ENCODE measurements at regions not wholly inside any gene's neighbourhood (a gene's known extent, or its start where the extent isn't known, plus 50 kb on each side); places are given as distances from the start of the nearest gene placed in this dataset.

GRCh38 chr12:65598688-65599087 is 225.6 kb upstream of the HMGA2 start:
- no peaks in the 10 kb centered on the region for H3K27me3 Mint-ChIP-seq (ENCODE audit: low read depth)
- H3K4me1 Mint-ChIP-seq, result peaks cover 53% of the 10 kb centered on the region
- no peak overlapping the region for H3K4me3 Mint-ChIP-seq
- no peak overlapping the region for H3K27ac Mint-ChIP-seq
- no peak for TF ChIP-seq ZBTB43 (CRISPR knock-in tag; IDR thresholded peaks at IDR 0.05)
- no peak for TF ChIP-seq NR3C1 (CRISPR knock-in tag; conservative IDR thresholded peaks at IDR 0.05; ENCODE audit: low read depth)
- TF ChIP-seq IRF2 (CRISPR knock-in tag; IDR thresholded peaks at IDR 0.05; ENCODE audit: borderline replicate concordance, low read depth), result no peak
- no peak for TF ChIP-seq FOXP1 (CRISPR knock-in tag; IDR thresholded peaks at IDR 0.05; ENCODE audit: borderline replicate concordance)
- TF ChIP-seq SMAD3 (CRISPR knock-in tag; IDR thresholded peaks at IDR 0.05; ENCODE audit: borderline replicate concordance), result no peak
- no peak for TF ChIP-seq GABPB1 (CRISPR knock-in tag; IDR thresholded peaks at IDR 0.05)
- no peak for TF ChIP-seq JAZF1 (CRISPR knock-in tag; IDR thresholded peaks at IDR 0.05)
- no peak for TF ChIP-seq ATF1 (CRISPR knock-in tag; IDR thresholded peaks at IDR 0.05)
- TF ChIP-seq CREM (CRISPR knock-in tag; IDR thresholded peaks at IDR 0.05), result no peak
- TF ChIP-seq OVOL2 (CRISPR knock-in tag; IDR thresholded peaks at IDR 0.05; ENCODE audit: borderline replicate concordance), result no peak
- TF ChIP-seq E2F1 (CRISPR knock-in tag; IDR thresholded peaks at IDR 0.05), result no peak
- DNase-seq (ENCODE audit: low spot score) (no peak), ATAC-seq (peak; percentile 69)
- ChIA-PET POLR2A (no interaction called here), CTCF (no interaction called here)
- no peaks in the 10 kb centered on the region for H3K36me3 Mint-ChIP-seq
- no peaks in the 10 kb centered on the region for H3K9me3 Mint-ChIP-seq

- ChIA-PET POLR2A (interaction anchor here (0.6 to 1.5 kb wide), 3 partner anchors 8 to 433 kb away, joined by 3 to 5 read pairs (median 3); no protein-coding TSS in a partner anchor), CTCF (interaction anchor here (0.6 to 2.3 kb wide), 53 partner anchors 8 to 651 kb away, joined by 3 to 26 read pairs (median 4); partner anchors contain the start of gene HMGA2)
- no peaks in the 10 kb centered on the region for H3K36me3 Mint-ChIP-seq
- peaks cover 31% of the 10 kb centered on the region for H3K4me1 Mint-ChIP-seq
- no peak overlapping the region for H3K4me3 Mint-ChIP-seq
- TF ChIP-seq TEAD1 (CRISPR knock-in tag; IDR thresholded peaks at IDR 0.05), result no peak
- TF ChIP-seq SMAD3 (CRISPR knock-in tag; IDR thresholded peaks at IDR 0.05; ENCODE audit: borderline replicate concordance), result no peak
- TF ChIP-seq SP1 (CRISPR knock-in tag; conservative IDR thresholded peaks at IDR 0.05), result no peak
- TF ChIP-seq ZNF263 (CRISPR knock-in tag; IDR thresholded peaks at IDR 0.05; ENCODE audit: low read depth), result no peak
- TF ChIP-seq RORB (CRISPR knock-in tag; IDR thresholded peaks at IDR 0.05), result no peak
- TF ChIP-seq GABPB1 (CRISPR knock-in tag; IDR thresholded peaks at IDR 0.05), result no peak
- no peak for TF ChIP-seq MXD4 (CRISPR knock-in tag; IDR thresholded peaks at IDR 0.05; ENCODE audit: borderline replicate concordance)
- no peak for TF ChIP-seq E2F5 (CRISPR knock-in tag; IDR thresholded peaks at IDR 0.05)
- ATAC-seq, result no peak
- peaks cover under 1% of the 10 kb centered on the region; the same call in 1 of the 2 replicates for H3K9me3 Mint-ChIP-seq
- H3K27me3 Mint-ChIP-seq (ENCODE audit: low read depth), result no peaks in the 10 kb centered on the region
- DNase-seq (ENCODE audit: low spot score), result no peak
- H3K27ac Mint-ChIP-seq, result no peak overlapping the region
These were observed 222.1 kb upstream of the HMGA2 start for GRCh38 chr12:65602253-65602609.

- DNase-seq (ENCODE audit: low spot score) (peak; percentile 77), ATAC-seq (peak; percentile 91)
- peaks cover 3% of the 10 kb centered on the region for H3K36me3 Mint-ChIP-seq
- peaks cover 6% of the 10 kb centered on the region for H3K9me3 Mint-ChIP-seq
- ChIA-PET POLR2A (interaction anchor here (0.6 to 1.5 kb wide), 3 partner anchors 8 to 433 kb away, joined by 3 to 5 read pairs (median 3); no protein-coding TSS in a partner anchor), CTCF (interaction anchor here (0.6 to 2.3 kb wide), 61 partner anchors 9 to 652 kb away, joined by 3 to 26 read pairs (median 4); partner anchors contain the start of gene HMGA2)
- no peak overlapping the region for H3K27ac Mint-ChIP-seq
- no peaks in the 10 kb centered on the region for H3K27me3 Mint-ChIP-seq (ENCODE audit: low read depth)
- no peak overlapping the region for H3K4me3 Mint-ChIP-seq
- H3K4me1 Mint-ChIP-seq, result peaks cover 29% of the 10 kb centered on the region
- no peak for TF ChIP-seq FOXJ3 (CRISPR knock-in tag; IDR thresholded peaks at IDR 0.05; ENCODE audit: borderline replicate concordance)
- no peak for TF ChIP-seq PREB (CRISPR knock-in tag; IDR thresholded peaks at IDR 0.05; ENCODE audit: borderline replicate concordance)
- no peak for TF ChIP-seq ZNF281 (CRISPR knock-in tag; IDR thresholded peaks at IDR 0.05)
- TF ChIP-seq E2F4 (CRISPR knock-in tag; IDR thresholded peaks at IDR 0.05; ENCODE audit: borderline replicate concordance, low read depth), result no peak
These were observed 221.5 kb upstream of the HMGA2 start for GRCh38 chr12:65602610-65603295.
